ENCODE measurements at regions not wholly inside any gene's neighbourhood (a gene's known extent, or its start where the extent isn't known, plus 50 kb on each side); places are given as distances from the start of the nearest gene placed in this dataset.

GRCh38 chr13:65343898-65344663 lies 1886.1 kb downstream of the PCDH9 start:
- DNase-seq (no peak), ATAC-seq (no peak)
- H3K9me3 ChIP-seq: no peaks in the 10 kb centered on the region
- TF ChIP-seq CTCF (IDR thresholded peaks at IDR 0.05): no peak
- no peaks in the 10 kb centered on the region for H3K36me3 ChIP-seq (ENCODE audit: insufficient read depth in 1 of 2, low read depth in 1 of 2)
- H3K27me3 ChIP-seq (ENCODE audit: insufficient read depth in 3 of 3, low read length in 2 of 3): no peaks in the 10 kb centered on the region
- intact Hi-C loops (cut with DNase I): no loop called here
- no peak overlapping the region for H3K4me3 ChIP-seq
- WGBS, 3 donors: 0 to 86% (median 42%) methylated on average over 1 of the region's 1 CpG
- no peaks in the 10 kb centered on the region for H3K4me1 ChIP-seq
- no peak overlapping the region for H3K27ac ChIP-seq

DNA sequence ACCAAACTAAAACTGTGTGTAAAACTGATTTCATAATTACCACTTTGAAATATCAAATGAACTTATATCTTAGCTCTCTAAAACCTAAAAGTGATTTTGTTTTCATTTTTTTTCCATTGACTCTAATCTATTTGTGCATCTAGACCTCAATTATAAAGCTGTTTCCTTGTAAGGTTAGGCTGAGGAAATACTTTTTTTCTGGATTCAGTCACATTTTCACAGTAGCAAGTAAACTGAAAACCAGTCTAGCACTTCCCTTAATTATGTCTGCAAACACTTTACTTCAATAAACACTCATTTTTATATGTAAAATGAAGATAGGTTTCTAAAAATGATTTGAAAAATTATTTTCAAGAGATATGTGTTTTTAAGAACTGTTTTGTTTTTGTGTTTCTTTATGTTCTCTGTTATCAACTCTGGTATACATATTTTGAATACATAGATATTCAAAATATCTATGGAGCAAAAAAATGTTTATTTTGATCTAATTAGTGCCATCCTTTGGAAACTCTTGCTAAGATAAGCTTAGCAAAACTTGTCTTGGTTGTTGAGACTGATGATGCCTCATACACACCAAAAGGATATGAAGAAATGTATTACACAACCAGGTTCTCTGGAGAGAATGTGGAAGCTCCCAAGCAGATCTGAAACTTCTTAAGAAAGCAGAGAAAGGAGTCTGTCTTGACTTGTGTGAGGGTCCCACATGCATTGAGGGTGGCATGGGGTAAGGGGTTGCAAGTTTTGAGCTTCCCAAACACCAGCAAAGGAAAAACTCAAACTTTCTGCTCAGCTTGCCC lies 1887.4 kb downstream of the PCDH9 start:
- H3K9me3 ChIP-seq: no peaks in the 10 kb centered on the region
- no peak for DNase-seq
- H3K36me3 ChIP-seq (ENCODE audit: insufficient read depth in 1 of 2, low read depth in 1 of 2): no peaks in the 10 kb centered on the region
- TF ChIP-seq CTCF (IDR thresholded peaks at IDR 0.05): no peak
- H3K4me1 ChIP-seq: no peaks in the 10 kb centered on the region
- no peaks in the 10 kb centered on the region for H3K27me3 ChIP-seq (ENCODE audit: insufficient read depth in 3 of 3, low read length in 2 of 3)
- H3K27ac ChIP-seq: no peak overlapping the region
- no peak overlapping the region for H3K4me3 ChIP-seq
- ATAC-seq: no peak
- intact Hi-C loops (cut with DNase I): no loop called here

- TF ChIP-seq CTCF (IDR thresholded peaks at IDR 0.05): no peak
- 68 to 78% (median 76%) methylated on average over 3 of the region's 3 CpGs for WGBS, 3 donors
- ATAC-seq (no peak), DNase-seq (no peak)
- Histone ChIP-seq H3K36me3 (ENCODE audit: insufficient read depth in 1 of 2, low read depth in 1 of 2) (no peaks in the 10 kb centered on the region), H3K4me1 (no peaks in the 10 kb centered on the region), H3K27me3 (ENCODE audit: insufficient read depth in 3 of 3, low read length in 2 of 3) (no peaks in the 10 kb centered on the region), H3K9me3 (no peaks in the 10 kb centered on the region), H3K4me3 (no peak overlapping the region), H3K27ac (no peak overlapping the region)
- intact Hi-C loops (cut with DNase I): no loop called here
Measured at GRCh38 chr13:65339241-65339640, 1890.9 kb downstream of the PCDH9 start.

DNA sequence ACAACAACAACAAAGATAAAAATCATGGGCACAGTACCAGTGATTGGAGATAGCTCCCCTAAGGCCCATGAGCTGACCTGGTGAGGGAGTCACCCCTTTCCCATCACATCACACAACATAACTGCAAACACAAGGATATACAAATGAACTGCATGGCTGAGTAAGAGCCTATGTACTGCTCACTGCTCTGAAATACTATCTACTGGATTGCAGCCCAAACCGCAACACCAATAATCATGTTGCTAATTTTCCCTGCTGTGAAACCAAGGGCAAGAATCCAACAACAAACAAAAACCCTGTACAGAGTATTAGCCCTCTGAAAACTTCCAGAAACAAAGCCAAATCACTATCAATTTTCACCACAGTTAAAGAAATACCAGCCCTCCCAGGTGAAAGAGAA lies 1893.2 kb downstream of the PCDH9 start:
- Histone ChIP-seq H3K36me3 (ENCODE audit: insufficient read depth in 1 of 2, low read depth in 1 of 2) (no peaks in the 10 kb centered on the region), H3K4me3 (no peak overlapping the region), H3K27me3 (ENCODE audit: insufficient read depth in 3 of 3, low read length in 2 of 3) (no peaks in the 10 kb centered on the region), H3K9me3 (no peaks in the 10 kb centered on the region), H3K4me1 (no peaks in the 10 kb centered on the region), H3K27ac (no peak overlapping the region)
- intact Hi-C loops (cut with DNase I): no loop called here
- no peak for DNase-seq
- 50 to 53% (median 52%) methylated on average over 1 of the region's 1 CpG for WGBS, 3 donors
- TF ChIP-seq CTCF (IDR thresholded peaks at IDR 0.05): no peak
- ATAC-seq: no peak

Measured in psoas muscle (tissue), 7 donors.